CD14-positive monocyte (primary cell): ENCODE measurements at regions not wholly inside any gene's neighbourhood (a gene's known extent, or its start where the extent isn't known, plus 50 kb on each side); places are given as distances from the start of the nearest gene placed in this dataset.

Source experiments
- DNase-seq, 3 donors: peaks; one replicate each; pipeline ENCODE4 v3.0.0-alpha.2; 2011 to 2022
- H2AFZ ChIP-seq: 2 replicates; pipeline ENCODE4 v1.6.0; 2012; ENCODE audit warnings: mild to moderate bottlenecking, low read depth, low read length, inconsistent platforms; ENCODE audit not compliant: insufficient read depth, poor library complexity, severe bottlenecking
- H3K27ac ChIP-seq, 2 donors: 1 replicate in 1 of 2; 2 replicates in 1 of 2; pipeline ENCODE4 v1.5.1; 2012 to 2013; ENCODE audit warnings: low read length in 2 of 2, control low read depth in 1 of 2, inconsistent platforms in 1 of 2, low read depth in 1 of 2, mild to moderate bottlenecking in 1 of 2
- H3K27me3 ChIP-seq, 2 donors: one replicate each; pipeline versions ENCODE4 v1.6.0 to v1.6.1; 2011 to 2013; ENCODE audit warnings: low read length in 2 of 2; ENCODE audit not compliant: control insufficient read depth in 2 of 2, insufficient read depth in 2 of 2
- H3K36me3 ChIP-seq, 2 donors: replicated peaks in 1 of 2; 1 replicate in 1 of 2; 2 replicates in 1 of 2; pipeline versions ENCODE4 v1.5.1 to v1.6.1; 2012 to 2013; ENCODE audit warnings: low read length in 2 of 2, control low read depth in 1 of 2, inconsistent platforms in 1 of 2, mild to moderate bottlenecking in 1 of 2; ENCODE audit not compliant: insufficient read depth in 2 of 2, control insufficient read depth in 1 of 2
- H3K4me1 ChIP-seq, 2 donors: 1 replicate in 1 of 2; 2 replicates in 1 of 2; pipeline versions ENCODE4 v1.5.1 to v1.6.1; 2012 to 2013; ENCODE audit warnings: low read length in 2 of 2, control low read depth in 1 of 2, inconsistent platforms in 1 of 2, mild to moderate bottlenecking in 1 of 2, moderate library complexity in 1 of 2; ENCODE audit not compliant: insufficient read depth in 2 of 2, control insufficient read depth in 1 of 2
- H3K4me2 ChIP-seq: replicated peaks from 2 replicates; pipeline ENCODE3; 2012; ENCODE audit warnings: low read length, moderate library complexity, mild to moderate bottlenecking; ENCODE audit not compliant: poor library complexity, severe bottlenecking; ENCODE audit errors: extremely low read depth
- H3K4me3 ChIP-seq, 3 experiments: fragments of 200-600 bp in 1 of 3; sonication (generic) in 1 of 3; replicated peaks in 1 of 3; 1 replicate in 2 of 3; 2 replicates in 1 of 3; pipeline ENCODE4 v1.5.1; 2011 to 2013; ENCODE audit warnings: low read length in 3 of 3, mild to moderate bottlenecking in 3 of 3, control low read depth in 2 of 3, low read depth in 2 of 3, inconsistent platforms in 1 of 3, moderate library complexity in 1 of 3
- H3K79me2 ChIP-seq: 2 replicates; pipeline ENCODE4 v1.6.0; 2012; ENCODE audit warnings: mild to moderate bottlenecking, control low read depth, inconsistent platforms, low read length, moderate library complexity; ENCODE audit not compliant: insufficient read depth
- H3K9ac ChIP-seq: 2 replicates; pipeline ENCODE4 v1.6.0; 2017; ENCODE audit warnings: low read length, mild to moderate bottlenecking; ENCODE audit not compliant: insufficient read depth, poor library complexity, severe bottlenecking
- H3K9me3 ChIP-seq, 2 donors: replicated peaks in 1 of 2; 1 replicate in 1 of 2; 2 replicates in 1 of 2; pipeline versions ENCODE4 v1.5.1 to v1.6.1; 2012 to 2013; ENCODE audit warnings: low read length in 2 of 2, control low read depth in 1 of 2; ENCODE audit not compliant: control insufficient read depth in 1 of 2, insufficient read depth in 1 of 2
- H4K20me1 ChIP-seq: 2 replicates; pipeline ENCODE4 v1.6.0; 2012; ENCODE audit warnings: mild to moderate bottlenecking, low read length, control low read depth, moderate library complexity; ENCODE audit not compliant: insufficient read depth
- H3K27ac Mint-ChIP-seq, 7 donors: one replicate each; pipeline ENCODE4 v1.8.0; 2020; ENCODE audit warnings: mild to moderate bottlenecking in 7 of 7, mixed read lengths in 7 of 7, moderate library complexity in 6 of 7, inconsistent platforms in 2 of 7
- H3K27me3 Mint-ChIP-seq, 3 donors: one replicate each; pipeline ENCODE4 v1.8.0; 2021 to 2022; ENCODE audit warnings: low read depth in 3 of 3, mild to moderate bottlenecking in 3 of 3, mixed read lengths in 3 of 3, moderate library complexity in 3 of 3, inconsistent platforms in 1 of 3
- H3K36me3 Mint-ChIP-seq, 2 donors: one replicate each; pipeline ENCODE4 v1.8.0; 2020; ENCODE audit warnings: mixed read lengths in 2 of 2, inconsistent platforms in 1 of 2, mild to moderate bottlenecking in 1 of 2
- H3K4me1 Mint-ChIP-seq: one replicate; pipeline ENCODE4 v1.8.0; 2020; ENCODE audit warnings: mild to moderate bottlenecking, mixed read lengths
- H3K4me3 Mint-ChIP-seq, 2 donors: one replicate each; pipeline ENCODE4 v1.8.0; 2020; ENCODE audit warnings: mild to moderate bottlenecking in 2 of 2, mixed read lengths in 2 of 2, moderate library complexity in 1 of 2
- H3K9me3 Mint-ChIP-seq, 7 donors: one replicate each; pipeline ENCODE4 v1.8.0; 2020 to 2022; ENCODE audit warnings: mixed read lengths in 7 of 7, mild to moderate bottlenecking in 6 of 7, moderate library complexity in 6 of 7, inconsistent platforms in 2 of 7
- WGBS: methylation state at CpG from one replicate; pipeline ENCODE4 v1.1.5; 2013; ENCODE audit warnings: missing lambda C conversion rate; ENCODE audit not compliant: insufficient coverage; 5-methylcytosine and 5-hydroxymethylcytosine counted together
- intact Hi-C, 2 donors: fragments of 100-400 bp; cut with micrococcal nuclease; formaldehyde crosslinking; loops; one replicate each; pipeline versions ENCODE4 v1.15.0 to v1.15.1; 2023
- TF ChIP-seq, protein P1 (sequence below): fragments of 200-600 bp; IDR thresholded peaks from one replicate; pipeline ENCODE4 v1.8.0; 2022; ENCODE audit warnings: antibody characterized with exemption, mild to moderate bottlenecking

DNA sequence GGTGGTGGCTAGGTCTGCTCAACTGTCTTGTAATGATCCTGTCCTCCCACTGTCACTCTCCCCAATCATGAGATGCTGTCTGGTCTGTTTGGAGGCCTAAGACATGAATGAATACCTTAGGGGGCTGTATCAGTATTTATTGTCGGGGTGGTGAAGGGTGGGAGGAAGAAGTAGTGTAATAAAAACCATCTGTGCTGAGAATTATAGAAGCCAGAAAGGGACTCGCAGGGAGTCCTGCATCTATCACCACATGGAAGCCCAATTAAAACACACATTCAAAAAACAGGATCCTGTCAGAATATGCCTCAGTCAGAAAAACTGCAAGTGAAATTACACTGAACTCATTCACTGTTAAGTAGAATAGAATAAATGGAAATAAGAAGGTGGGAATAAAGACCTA is 1134.3 kb upstream of the C9orf72 start:
- no peaks in the 10 kb centered on the region for H3K79me2 ChIP-seq
- H3K27me3 ChIP-seq, result no peaks in the 10 kb centered on the region
- H3K9ac ChIP-seq, result no peak overlapping the region
- no peak overlapping the region for H3K27ac ChIP-seq
- no peaks in the 10 kb centered on the region for H3K4me1 Mint-ChIP-seq
- no peak overlapping the region for H3K4me3 ChIP-seq
- H3K36me3 Mint-ChIP-seq, result no peaks in the 10 kb centered on the region
- peaks cover 4 to 6% of the 10 kb centered on the region in 2 donors for H3K9me3 ChIP-seq
- H3K36me3 ChIP-seq, result no peaks in the 10 kb centered on the region
- no peaks in the 10 kb centered on the region for H3K27me3 Mint-ChIP-seq
- no peaks in the 10 kb centered on the region for H3K4me1 ChIP-seq
- H4K20me1 ChIP-seq, result no peaks in the 10 kb centered on the region
- intact Hi-C loops, result no loop called here
- H3K4me2 ChIP-seq, result no peak overlapping the region
- no peak overlapping the region for H2AFZ ChIP-seq
- peaks cover 0 to 3% (median 2%) of the 10 kb centered on the region in 7 donors for H3K9me3 Mint-ChIP-seq
- TF ChIP-seq, protein P1, sequence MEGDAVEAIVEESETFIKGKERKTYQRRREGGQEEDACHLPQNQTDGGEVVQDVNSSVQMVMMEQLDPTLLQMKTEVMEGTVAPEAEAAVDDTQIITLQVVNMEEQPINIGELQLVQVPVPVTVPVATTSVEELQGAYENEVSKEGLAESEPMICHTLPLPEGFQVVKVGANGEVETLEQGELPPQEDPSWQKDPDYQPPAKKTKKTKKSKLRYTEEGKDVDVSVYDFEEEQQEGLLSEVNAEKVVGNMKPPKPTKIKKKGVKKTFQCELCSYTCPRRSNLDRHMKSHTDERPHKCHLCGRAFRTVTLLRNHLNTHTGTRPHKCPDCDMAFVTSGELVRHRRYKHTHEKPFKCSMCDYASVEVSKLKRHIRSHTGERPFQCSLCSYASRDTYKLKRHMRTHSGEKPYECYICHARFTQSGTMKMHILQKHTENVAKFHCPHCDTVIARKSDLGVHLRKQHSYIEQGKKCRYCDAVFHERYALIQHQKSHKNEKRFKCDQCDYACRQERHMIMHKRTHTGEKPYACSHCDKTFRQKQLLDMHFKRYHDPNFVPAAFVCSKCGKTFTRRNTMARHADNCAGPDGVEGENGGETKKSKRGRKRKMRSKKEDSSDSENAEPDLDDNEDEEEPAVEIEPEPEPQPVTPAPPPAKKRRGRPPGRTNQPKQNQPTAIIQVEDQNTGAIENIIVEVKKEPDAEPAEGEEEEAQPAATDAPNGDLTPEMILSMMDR, result no peak
- no peak overlapping the region for H3K27ac Mint-ChIP-seq
- DNase-seq, result no peak
- H3K4me3 Mint-ChIP-seq, result no peak overlapping the region
- WGBS, result no CpG with 5 or more reads among the region's 2 CpGs

DNA sequence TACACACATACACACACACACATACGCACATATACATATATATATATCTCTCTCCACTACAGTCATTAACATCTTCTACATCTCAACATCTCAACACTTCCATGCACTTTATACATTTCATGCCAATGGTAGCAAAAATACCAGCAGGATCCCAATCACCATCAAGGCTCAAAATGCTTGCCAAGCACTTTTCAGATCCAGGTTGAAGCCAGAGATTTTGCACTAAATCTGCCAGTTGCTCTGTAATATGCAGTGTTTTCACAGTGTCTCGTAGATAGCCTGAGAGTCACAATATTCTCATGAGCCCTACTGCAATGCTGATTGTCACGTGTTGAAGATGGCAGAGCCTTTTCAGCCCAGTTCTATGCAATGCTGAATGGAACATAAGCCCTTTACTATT is 1140.9 kb upstream of the C9orf72 start:
- no peak overlapping the region for H3K4me2 ChIP-seq
- H3K4me1 ChIP-seq, result no peaks in the 10 kb centered on the region
- Mint-ChIP-seq H3K4me1 (no peaks in the 10 kb centered on the region), H3K27ac (no peak overlapping the region), H3K9me3 (peaks cover 0 to 3% (median 0%) of the 10 kb centered on the region in 7 donors), H3K4me3 (no peak overlapping the region), H3K27me3 (no peaks in the 10 kb centered on the region), H3K36me3 (no peaks in the 10 kb centered on the region)
- WGBS, result 88% methylated on average over 3 of the region's 3 CpGs
- H3K27me3 ChIP-seq, result no peaks in the 10 kb centered on the region
- no peak overlapping the region for H3K4me3 ChIP-seq
- H3K9ac ChIP-seq, result no peak overlapping the region
- H3K36me3 ChIP-seq, result no peaks in the 10 kb centered on the region
- H2AFZ ChIP-seq, result no peak overlapping the region
- intact Hi-C loops, result no loop called here
- no peak for DNase-seq
- TF ChIP-seq, protein P1, result no peak
- H4K20me1 ChIP-seq, result no peaks in the 10 kb centered on the region
- H3K9me3 ChIP-seq, result no peaks in the 10 kb centered on the region
- no peaks in the 10 kb centered on the region for H3K79me2 ChIP-seq
- no peak overlapping the region for H3K27ac ChIP-seq
